ENCODE measurements at regions not wholly inside any gene's neighbourhood (a gene's known extent, or its start where the extent isn't known, plus 50 kb on each side); places are given as distances from the start of the nearest gene placed in this dataset.

DNA sequence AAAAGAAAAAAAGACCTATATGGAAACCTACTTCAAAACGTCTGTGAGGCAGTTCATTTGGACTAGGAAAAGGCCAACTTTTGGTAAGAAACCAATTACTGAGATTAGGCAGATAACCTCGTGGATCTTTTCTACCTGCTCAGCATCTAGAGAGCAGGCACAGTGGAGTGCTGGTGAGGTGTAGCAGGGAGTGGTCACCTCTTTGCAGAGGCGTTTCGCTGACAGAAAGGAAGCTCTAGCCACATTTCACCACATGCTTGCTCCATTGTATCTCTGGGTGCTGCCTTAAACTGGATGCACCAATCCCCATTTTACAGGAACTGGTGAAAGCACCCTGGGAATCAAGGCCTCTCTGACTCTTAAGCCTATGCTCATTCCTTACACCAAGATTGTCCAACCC is 360.5 kb downstream of the LIG4 start:
- DNase-seq = no peak

DNA sequence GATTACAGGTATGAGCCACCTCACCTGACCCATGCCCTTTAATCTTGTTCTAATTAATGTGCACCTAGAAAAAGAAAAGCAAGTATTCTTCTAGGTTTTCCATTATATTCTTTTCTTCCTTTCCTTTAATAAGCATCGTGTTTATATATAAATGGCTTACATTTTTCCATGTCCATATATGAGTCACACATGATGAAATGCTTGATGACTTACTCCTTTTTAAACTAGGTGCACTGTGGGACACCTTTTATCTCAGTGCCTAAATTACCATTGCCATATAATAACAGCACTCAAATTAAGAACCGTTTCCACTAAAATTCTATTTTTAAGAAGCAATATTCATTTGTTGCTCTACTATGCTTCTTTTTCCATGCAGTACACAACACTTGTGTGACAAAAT is 363.3 kb downstream of the LIG4 start:
- no peak for DNase-seq

- DNase-seq = no peak
These were observed 363.7 kb downstream of the LIG4 start for GRCh38 chr13:107851670-107852069.

DNA sequence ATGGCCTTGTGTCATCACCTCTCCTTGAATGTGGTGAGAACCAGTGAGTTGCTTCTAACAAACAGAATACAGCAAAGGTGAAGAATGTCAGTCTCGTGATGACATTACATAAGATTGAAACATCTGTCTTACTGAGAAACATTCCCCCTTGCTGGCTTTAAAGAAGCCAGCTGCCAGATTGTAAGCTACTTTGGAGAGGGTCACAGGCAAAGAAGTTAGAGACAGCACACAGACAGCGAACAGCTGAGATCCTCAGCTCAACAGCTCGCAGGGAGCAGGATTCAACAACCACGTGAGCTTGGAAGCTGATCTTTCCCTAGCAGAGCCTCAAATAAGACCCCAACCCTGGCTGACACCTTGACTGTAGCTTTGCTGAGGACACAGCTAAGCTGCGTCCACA is 367.9 kb downstream of the LIG4 start:
- DNase-seq = no peak

DNA sequence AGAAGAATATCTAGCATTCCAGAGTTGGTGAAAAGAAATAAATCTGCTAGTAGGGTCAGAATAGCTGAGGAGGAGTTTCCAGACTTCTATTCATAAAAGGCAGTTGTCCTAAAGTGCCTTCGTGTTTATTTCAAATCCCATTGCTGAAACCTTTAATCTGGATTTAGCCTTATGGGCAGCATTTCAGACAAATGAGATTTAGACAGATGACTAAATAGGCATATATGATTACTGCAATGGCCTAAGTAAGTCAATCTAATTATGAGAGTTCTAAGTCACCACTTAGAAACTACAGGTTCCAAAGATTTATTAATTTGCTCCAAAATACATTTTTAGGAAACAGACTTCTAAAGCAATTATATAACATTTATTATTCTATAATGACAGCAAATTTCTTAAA is 368.7 kb downstream of the LIG4 start:
- no peak for DNase-seq

DNA sequence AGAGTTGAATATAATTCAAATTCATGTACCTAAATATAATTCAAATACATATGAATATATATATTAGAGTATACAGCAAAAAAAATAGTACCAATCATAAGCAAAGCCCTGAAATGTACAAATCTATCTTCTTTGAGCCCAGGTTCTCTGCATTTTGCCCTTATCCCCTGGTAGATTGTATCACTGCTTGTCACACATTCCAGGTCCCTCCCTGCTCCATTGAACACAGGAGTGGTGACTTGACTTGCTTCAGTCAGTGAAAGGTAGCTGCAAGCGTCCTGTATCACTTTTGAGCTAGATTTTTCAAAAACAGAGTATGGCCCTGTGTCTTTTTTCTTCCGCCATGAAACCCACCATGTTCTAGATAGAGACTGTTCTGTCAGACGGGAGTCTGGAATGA is 369.4 kb downstream of the LIG4 start:
- DNase-seq = no peak

GRCh38 chr13:107843681-107844080 is 371.7 kb downstream of the LIG4 start:
- no peak for DNase-seq

DNA sequence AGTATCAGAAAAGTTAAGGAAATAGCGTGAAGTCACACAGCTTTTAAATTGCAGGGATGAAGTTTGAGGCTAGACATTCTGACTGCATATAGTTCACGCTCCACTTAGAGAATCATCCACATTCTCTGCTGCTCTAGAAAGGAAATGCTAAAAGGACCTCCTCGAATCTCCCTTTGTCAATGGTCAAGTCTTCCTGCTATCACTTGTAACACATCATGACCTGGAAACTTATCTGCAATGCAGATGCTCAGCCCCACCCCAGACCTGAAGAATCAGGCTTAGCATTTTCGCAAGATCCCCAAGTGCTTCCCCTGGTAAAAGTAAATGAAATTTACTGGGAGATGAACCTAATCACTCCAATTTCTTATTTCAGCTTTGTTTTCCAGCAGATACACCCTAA is 372.1 kb downstream of the LIG4 start:
- no peak for DNase-seq

DNA sequence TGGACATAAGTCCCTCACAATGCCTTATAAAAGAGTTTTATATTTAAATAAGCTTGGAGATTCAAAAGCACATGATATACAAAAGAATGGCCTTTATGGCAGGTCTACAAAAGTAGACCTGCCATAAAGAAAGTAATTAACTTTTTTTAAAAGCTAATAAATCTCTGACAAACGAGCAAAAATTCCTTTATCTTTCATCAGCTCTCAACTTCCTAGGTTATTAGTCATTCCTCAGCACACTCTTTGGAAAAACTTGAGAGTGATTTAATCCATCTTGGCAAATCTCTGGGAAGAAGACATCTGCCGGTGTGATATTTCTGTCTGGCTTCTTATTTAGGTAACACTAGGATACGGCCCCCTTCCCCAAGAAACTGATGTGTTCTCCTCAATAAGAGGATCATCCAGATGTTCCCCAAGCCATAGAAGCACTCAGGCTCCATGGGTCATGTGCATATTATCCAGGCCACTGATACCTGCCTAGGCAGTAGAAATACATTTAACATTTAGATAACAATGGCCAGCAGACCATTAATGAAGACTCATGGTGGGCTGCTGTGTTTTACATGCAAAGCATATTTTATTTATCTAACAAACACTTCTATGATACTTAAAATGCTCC is 372.7 kb downstream of the LIG4 start:
- no peak for DNase-seq

DNA sequence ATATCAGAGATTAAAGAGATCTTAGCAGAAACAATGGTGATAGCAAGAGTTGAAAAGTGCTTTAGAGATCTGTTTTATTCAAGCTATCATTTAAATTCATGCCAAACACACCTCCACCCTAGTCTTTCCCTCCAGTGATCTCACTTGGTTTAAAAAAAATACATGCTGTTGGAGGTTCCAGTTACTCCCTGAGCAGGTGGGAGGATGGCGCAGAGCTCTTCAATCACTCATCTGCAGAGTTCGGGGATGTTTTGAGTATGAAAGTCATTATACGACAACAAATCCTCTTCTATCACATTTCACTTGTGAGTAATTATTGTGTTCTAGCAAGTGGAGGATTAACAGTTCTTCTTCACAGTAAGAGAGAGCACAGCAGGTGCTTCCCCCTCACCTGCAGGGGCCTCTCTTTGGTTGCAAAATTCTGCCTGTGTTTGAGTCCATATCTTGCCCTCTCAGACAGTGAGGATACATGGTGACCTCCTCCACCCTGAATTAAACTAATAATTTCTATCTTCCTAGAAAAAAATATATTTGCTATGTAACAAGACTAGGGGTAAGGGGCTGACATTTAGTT is 376.7 kb downstream of the LIG4 start:
- DNase-seq = no peak

DNA sequence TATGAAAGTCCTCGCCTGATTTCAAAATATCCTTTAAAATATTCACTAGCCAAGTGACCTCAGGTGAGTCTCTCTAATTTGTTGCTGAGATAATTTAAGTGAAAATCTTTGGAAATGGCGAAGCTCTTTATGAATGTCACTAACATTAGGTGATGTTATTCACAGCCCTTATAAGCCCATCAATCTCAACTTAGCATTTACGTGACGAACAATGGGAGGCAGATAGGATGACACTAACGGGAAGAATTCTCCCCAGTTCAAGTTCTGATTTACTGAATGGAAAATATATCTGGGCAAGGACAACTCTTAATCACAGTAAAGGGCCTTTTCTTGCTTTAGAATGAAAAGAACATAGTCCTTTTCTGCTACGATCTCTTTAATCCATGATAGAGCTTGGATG is 378.7 kb downstream of the LIG4 start:
- DNase-seq = no peak

- DNase-seq = no peak
These were observed 379.9 kb downstream of the LIG4 start for GRCh38 chr13:107835339-107836018.

DNA sequence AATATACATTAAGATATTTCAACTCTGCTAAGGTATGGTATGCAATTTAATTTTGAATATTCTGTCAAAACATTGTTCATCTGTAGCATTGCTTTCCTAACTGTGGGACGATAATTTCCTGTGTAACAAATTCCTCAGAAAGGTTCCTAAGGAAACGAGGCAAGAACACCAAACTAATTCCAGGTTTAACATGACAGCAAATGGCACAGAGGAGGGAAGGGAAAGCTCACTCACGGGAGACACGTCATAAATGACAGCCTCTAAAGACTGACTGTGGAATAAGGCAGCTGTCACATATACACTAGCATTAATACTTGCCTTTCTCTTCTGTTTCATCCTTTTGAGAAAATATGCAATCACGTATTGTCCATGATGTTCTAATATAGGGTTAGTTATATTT is 380.6 kb downstream of the LIG4 start:
- DNase-seq = no peak

- no peak for DNase-seq
These were observed 381.1 kb downstream of the LIG4 start for GRCh38 chr13:107834281-107834680.

DNA sequence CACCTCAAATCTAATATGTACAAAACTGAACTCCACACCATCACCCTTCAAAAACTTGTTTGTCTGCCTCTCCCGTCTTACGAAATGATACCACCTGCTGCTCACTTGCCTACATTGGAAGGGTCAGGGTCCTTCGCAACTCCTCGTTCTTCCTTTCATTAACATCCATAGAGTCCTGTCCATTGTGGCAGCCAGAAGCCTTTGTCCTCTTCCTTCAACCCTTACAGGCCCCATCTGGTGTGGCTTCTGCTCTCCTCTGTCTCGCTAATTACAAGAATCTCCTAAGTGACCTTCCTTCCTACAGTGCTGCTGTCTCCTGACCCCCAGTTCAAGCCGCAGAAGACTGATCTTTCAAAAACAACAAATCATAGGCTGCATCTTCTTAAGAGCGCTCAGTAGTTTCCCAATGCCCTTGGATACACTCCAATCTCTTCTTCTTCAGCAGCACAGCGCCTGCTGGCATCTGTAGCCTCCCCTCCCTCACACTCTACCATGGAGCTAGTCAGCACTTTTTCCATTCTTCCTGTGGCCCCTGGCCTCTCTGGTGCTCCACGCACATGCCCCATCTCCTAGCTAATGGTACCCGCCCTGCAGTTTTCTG is 382.7 kb downstream of the LIG4 start:
- no peak for DNase-seq

- no peak for DNase-seq
These were observed 384.5 kb downstream of the LIG4 start for GRCh38 chr13:107830804-107831203.

DNA sequence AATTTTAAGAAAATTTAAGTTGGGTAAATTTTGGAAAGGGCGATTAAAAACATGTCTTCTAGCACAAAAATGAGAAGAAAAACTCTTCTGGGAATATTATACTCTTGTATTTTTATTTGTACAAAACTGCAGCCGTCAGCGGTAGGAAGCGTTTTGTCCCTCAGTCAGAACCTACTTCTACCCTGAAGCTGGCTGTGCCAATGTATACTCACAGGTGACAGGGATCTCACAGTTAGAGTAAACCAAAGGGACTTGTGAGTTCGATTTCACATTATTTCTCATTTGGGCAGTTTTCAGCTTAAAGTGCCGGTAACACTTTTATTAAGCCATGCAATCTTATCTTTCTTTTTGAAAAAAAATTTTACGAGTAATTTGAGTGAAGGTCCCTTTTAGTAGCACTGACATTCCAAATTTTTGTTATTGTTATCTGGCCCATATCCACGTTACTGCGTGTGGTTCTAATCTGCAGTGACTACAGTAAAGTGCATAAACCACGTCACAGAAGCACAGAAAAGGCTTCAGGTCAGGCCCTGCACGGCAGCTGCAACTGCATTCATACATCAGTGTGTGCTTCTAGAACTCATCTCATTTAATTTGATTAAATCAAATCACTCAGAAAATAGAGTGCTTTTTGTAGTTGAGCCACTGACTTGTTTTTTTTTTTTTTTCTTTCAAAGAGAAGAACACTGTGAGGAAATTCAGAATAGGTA is 387.3 kb downstream of the LIG4 start:
- no peak for DNase-seq

DNA sequence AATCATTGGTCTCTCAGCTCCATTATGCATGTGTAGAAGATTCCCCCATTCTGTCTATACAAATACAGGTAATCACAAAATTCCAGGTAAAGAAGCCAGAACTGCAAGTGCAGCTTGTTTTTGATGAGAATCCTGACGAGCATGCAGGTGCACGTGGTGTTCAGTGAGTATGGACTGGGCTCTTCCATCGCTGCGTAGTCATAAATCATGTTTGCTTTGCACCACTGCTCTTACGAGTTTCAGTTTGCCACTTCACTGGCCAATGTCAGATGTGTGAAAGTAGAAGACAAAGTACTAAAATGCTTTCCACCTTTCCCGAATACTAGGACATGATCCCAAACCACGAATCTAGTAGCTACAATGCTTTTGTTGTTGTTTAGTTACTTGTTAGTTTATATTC is 390.7 kb downstream of the LIG4 start:
- DNase-seq = no peak

GRCh38 chr13:107822006-107822405 is 393.3 kb downstream of the LIG4 start:
- no peak for DNase-seq

- no peak for DNase-seq
These were observed 393.8 kb downstream of the LIG4 start for GRCh38 chr13:107821492-107821891.

DNA sequence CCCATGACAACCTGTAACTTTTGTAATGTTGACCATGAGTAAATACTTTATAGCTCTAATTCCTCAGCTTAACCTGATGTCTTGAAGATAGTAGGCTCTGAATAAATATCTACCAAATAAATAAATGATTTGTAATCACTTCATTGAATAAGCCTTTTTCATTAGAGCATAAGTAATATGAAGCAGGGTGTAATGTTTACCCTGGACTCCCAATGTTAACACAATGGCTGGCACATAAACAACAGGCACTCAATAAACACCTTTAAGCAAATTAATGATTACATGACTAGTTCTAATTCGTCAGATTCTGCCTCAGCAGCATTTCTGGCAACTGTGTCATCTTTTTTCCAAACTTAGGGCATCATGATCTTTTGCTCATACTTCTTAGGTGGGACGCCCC is 396.3 kb downstream of the LIG4 start:
- DNase-seq = no peak

DNA sequence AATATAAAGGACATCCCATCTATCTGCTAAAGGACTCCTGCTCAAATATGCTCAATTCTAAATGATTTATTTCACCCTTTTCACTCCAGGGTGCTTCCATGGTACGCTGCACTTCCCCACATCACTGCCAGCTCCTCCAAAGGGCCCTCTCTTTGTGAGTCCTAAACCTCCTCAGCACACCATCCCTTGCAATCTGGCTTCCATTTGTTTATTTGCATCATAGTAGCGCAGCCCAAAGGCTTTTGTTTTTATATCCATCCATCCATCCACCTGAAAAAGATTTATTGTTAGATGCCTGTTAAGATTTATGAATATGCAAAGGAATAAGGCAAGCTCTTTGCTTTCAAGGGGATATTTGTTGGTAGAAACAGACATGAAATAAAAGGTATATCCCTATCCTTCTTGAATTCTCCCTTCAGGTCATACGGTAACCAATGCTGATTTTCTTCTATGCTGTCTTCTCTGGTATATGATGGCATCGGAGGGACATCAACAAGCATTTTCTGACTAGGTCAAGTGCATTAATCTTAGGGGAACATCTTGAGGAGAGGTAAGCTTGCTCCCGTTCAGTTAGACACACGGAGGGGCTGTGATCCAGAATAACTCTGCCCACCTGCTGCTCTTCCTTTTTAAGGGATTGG is 397.6 kb downstream of the LIG4 start:
- no peak for DNase-seq

DNA sequence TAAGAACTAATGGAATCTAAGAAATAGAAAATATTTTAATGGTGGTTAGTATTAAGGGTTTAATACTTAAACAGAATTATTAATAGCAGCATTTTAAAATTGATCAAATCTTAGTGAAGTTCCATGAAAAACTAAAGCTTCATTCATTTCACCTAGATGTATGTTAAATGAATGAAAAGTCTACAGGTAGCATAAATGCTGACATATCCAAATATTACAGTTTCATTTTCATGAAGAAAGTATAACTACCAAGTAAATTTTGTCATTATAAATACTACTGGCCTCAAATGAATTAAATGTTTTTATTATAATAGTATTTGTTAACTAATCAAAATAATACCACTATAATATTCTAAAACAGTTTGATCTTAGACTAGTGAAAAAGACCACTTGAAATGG is 403.3 kb downstream of the LIG4 start:
- DNase-seq = no peak
